ENCODE measurements at regions not wholly inside any gene's neighbourhood (a gene's known extent, or its start where the extent isn't known, plus 50 kb on each side); places are given as distances from the start of the nearest gene placed in this dataset.

DNA sequence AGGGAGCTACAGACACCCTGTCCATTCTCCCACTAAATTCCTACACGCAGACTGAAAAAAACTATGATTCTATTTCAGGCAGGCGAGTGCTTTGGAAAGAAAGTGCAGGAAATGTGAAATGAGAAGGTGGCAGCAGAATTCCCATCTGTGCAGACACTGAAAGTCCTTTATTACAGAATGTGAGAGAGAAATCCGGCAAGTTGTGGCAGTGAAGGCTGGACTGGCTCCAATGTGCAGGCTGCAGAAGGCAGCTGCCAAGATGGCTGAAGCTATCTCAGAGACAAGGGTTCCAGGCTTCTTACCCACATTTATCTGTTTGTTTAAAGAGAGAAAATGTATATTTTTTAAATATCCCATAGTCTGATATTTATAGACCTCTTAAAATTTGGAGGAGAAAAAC, 161.8 kb upstream of the VLDLR start:
- Mint-ChIP-seq H3K9me3 (ENCODE audit: unreplicated experiment) (no peaks in the 10 kb centered on the region), H3K4me3 (ENCODE audit: unreplicated experiment) (no peak overlapping the region), H3K36me3 (ENCODE audit: low read depth, unreplicated experiment) (peaks cover 6% of the 10 kb centered on the region), H3K4me1 (ENCODE audit: low read depth, unreplicated experiment) (no peaks in the 10 kb centered on the region), H3K27me3 (ENCODE audit: low read depth, unreplicated experiment) (peaks cover 1% of the 10 kb centered on the region), H3K27ac (ENCODE audit: unreplicated experiment) (no peak overlapping the region)
- no peaks in the 10 kb centered on the region for H3K9me3 ChIP-seq (ENCODE audit: insufficient read depth, low read depth, low read length)
- no peaks in the 10 kb centered on the region for H4K20me1 ChIP-seq (ENCODE audit: insufficient read depth, low read length)
- H3K4me1 ChIP-seq (ENCODE audit: insufficient read depth, low read length), result no peaks in the 10 kb centered on the region
- H2AFZ ChIP-seq (ENCODE audit: low read depth, low read length), result no peak overlapping the region
- TF ChIP-seq EZH2 (IDR thresholded peaks at IDR 0.05; ENCODE audit: insufficient read depth, low read length), result no peak
- TF ChIP-seq, protein P1, sequence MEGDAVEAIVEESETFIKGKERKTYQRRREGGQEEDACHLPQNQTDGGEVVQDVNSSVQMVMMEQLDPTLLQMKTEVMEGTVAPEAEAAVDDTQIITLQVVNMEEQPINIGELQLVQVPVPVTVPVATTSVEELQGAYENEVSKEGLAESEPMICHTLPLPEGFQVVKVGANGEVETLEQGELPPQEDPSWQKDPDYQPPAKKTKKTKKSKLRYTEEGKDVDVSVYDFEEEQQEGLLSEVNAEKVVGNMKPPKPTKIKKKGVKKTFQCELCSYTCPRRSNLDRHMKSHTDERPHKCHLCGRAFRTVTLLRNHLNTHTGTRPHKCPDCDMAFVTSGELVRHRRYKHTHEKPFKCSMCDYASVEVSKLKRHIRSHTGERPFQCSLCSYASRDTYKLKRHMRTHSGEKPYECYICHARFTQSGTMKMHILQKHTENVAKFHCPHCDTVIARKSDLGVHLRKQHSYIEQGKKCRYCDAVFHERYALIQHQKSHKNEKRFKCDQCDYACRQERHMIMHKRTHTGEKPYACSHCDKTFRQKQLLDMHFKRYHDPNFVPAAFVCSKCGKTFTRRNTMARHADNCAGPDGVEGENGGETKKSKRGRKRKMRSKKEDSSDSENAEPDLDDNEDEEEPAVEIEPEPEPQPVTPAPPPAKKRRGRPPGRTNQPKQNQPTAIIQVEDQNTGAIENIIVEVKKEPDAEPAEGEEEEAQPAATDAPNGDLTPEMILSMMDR (IDR thresholded peaks at IDR 0.05; ENCODE audit: insufficient read depth, low read depth, low read length), result no peak
- H3K36me3 ChIP-seq (ENCODE audit: insufficient read depth, low read length), result no peaks in the 10 kb centered on the region
- no peak for DNase-seq (ENCODE audit: low read depth)
- H3K27ac ChIP-seq (ENCODE audit: low read depth, low read length), result no peak overlapping the region
- no peak for FAIRE-seq
- no peak overlapping the region for H3K4me3 ChIP-seq (ENCODE audit: insufficient read depth, low read depth, low read length)
- no peak overlapping the region for H3K4me2 ChIP-seq (ENCODE audit: low read length)
- no peaks in the 10 kb centered on the region for H3K79me2 ChIP-seq (ENCODE audit: insufficient read depth, low read length)
- no peak overlapping the region for H3K9ac ChIP-seq (ENCODE audit: low read length)
- no peaks in the 10 kb centered on the region for H3K27me3 ChIP-seq (ENCODE audit: insufficient read depth, low read length)

DNA sequence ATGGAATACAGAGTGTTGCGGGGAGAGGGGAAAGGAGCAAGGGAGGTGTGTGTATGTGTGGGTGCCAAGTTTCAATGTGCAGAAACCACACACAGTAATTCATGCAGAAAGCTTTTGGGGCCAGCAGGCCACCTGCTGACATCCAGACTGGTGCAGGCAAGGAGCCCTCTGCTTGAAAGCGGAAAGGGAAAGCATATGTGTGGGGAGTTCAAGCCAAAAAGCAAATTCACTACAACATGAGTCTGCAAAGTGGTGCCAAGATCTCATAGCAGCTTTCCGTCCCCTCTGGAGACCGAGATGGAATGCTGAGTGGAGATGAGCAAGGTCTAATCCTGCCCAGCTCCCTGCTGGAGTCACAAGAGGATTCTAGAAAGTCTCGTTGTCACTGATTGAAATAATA, 159.7 kb upstream of the VLDLR start:
- no peaks in the 10 kb centered on the region for H3K9me3 Mint-ChIP-seq (ENCODE audit: unreplicated experiment)
- H3K4me3 ChIP-seq (ENCODE audit: insufficient read depth, low read depth, low read length), result no peak overlapping the region
- no peaks in the 10 kb centered on the region for H3K27me3 ChIP-seq (ENCODE audit: insufficient read depth, low read length)
- H3K27ac ChIP-seq (ENCODE audit: low read depth, low read length), result no peak overlapping the region
- no peak overlapping the region for H3K9ac ChIP-seq (ENCODE audit: low read length)
- no peaks in the 10 kb centered on the region for H3K9me3 ChIP-seq (ENCODE audit: insufficient read depth, low read depth, low read length)
- H3K79me2 ChIP-seq (ENCODE audit: insufficient read depth, low read length), result no peaks in the 10 kb centered on the region
- peaks cover 6% of the 10 kb centered on the region for H3K36me3 Mint-ChIP-seq (ENCODE audit: low read depth, unreplicated experiment)
- H4K20me1 ChIP-seq (ENCODE audit: insufficient read depth, low read length), result no peaks in the 10 kb centered on the region
- no peak overlapping the region for H3K27ac Mint-ChIP-seq (ENCODE audit: unreplicated experiment)
- H3K36me3 ChIP-seq (ENCODE audit: insufficient read depth, low read length), result no peaks in the 10 kb centered on the region
- no peak overlapping the region for H3K4me3 Mint-ChIP-seq (ENCODE audit: unreplicated experiment)
- H3K4me1 ChIP-seq (ENCODE audit: insufficient read depth, low read length), result no peaks in the 10 kb centered on the region
- H3K4me1 Mint-ChIP-seq (ENCODE audit: low read depth, unreplicated experiment), result peaks cover 2% of the 10 kb centered on the region
- TF ChIP-seq, protein P1 (IDR thresholded peaks at IDR 0.05; ENCODE audit: insufficient read depth, low read depth, low read length), result no peak
- no peak for TF ChIP-seq EZH2 (IDR thresholded peaks at IDR 0.05; ENCODE audit: insufficient read depth, low read length)
- peak; percentile 46 for DNase-seq (ENCODE audit: low read depth)
- H3K4me2 ChIP-seq (ENCODE audit: low read length), result no peak overlapping the region
- FAIRE-seq, result no peak
- H2AFZ ChIP-seq (ENCODE audit: low read depth, low read length), result no peak overlapping the region
- peaks cover 1% of the 10 kb centered on the region for H3K27me3 Mint-ChIP-seq (ENCODE audit: low read depth, unreplicated experiment)

DNA sequence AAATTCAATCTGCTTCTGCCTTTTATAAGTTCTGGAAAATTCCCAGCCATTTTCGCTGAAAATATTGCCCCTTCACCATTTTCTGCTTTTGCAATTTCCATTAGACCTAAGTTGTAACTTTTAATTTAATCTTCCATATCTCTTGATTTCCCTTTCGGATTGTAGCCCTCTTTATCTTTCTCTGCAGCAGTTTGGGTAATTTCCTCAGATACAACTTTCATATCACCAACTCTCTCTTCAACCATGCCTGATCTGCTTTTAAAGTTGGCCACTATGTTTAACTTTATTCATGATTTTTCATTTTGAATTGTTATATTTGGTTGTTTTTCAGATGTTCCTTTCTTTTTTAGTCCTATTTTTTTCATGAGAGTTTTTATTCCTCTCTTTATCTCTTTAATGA, 157.0 kb upstream of the VLDLR start:
- no peak overlapping the region for H3K4me2 ChIP-seq (ENCODE audit: low read length)
- H4K20me1 ChIP-seq (ENCODE audit: insufficient read depth, low read length), result no peaks in the 10 kb centered on the region
- H2AFZ ChIP-seq (ENCODE audit: low read depth, low read length), result no peak overlapping the region
- H3K79me2 ChIP-seq (ENCODE audit: insufficient read depth, low read length), result no peaks in the 10 kb centered on the region
- no peaks in the 10 kb centered on the region for H3K27me3 ChIP-seq (ENCODE audit: insufficient read depth, low read length)
- Mint-ChIP-seq H3K27me3 (ENCODE audit: low read depth, unreplicated experiment) (peaks cover 1% of the 10 kb centered on the region), H3K36me3 (ENCODE audit: low read depth, unreplicated experiment) (peaks cover 6% of the 10 kb centered on the region), H3K4me1 (ENCODE audit: low read depth, unreplicated experiment) (peaks cover 2% of the 10 kb centered on the region), H3K9me3 (ENCODE audit: unreplicated experiment) (no peaks in the 10 kb centered on the region), H3K4me3 (ENCODE audit: unreplicated experiment) (no peak overlapping the region), H3K27ac (ENCODE audit: unreplicated experiment) (no peak overlapping the region)
- no peaks in the 10 kb centered on the region for H3K36me3 ChIP-seq (ENCODE audit: insufficient read depth, low read length)
- DNase-seq (ENCODE audit: low read depth), result no peak
- H3K9ac ChIP-seq (ENCODE audit: low read length), result no peak overlapping the region
- H3K4me3 ChIP-seq (ENCODE audit: insufficient read depth, low read depth, low read length), result no peak overlapping the region
- no peak for FAIRE-seq
- no peaks in the 10 kb centered on the region for H3K9me3 ChIP-seq (ENCODE audit: insufficient read depth, low read depth, low read length)
- H3K27ac ChIP-seq (ENCODE audit: low read depth, low read length), result no peak overlapping the region
- no peaks in the 10 kb centered on the region for H3K4me1 ChIP-seq (ENCODE audit: insufficient read depth, low read length)
- no peak for TF ChIP-seq EZH2 (IDR thresholded peaks at IDR 0.05; ENCODE audit: insufficient read depth, low read length)
- TF ChIP-seq, protein P1 (IDR thresholded peaks at IDR 0.05; ENCODE audit: insufficient read depth, low read depth, low read length), result no peak

All from astrocyte (in vitro differentiated cells and primary cell).